ENCODE measurements at regions not wholly inside any gene's neighbourhood (a gene's known extent, or its start where the extent isn't known, plus 50 kb on each side); places are given as distances from the start of the nearest gene placed in this dataset.

- Histone ChIP-seq H2BK5ac (ENCODE audit: low read depth, low read length, poor library complexity) (no peak overlapping the region), H3K9me3 (ENCODE audit: insufficient read depth, low read depth, low read length) (no peaks in the 10 kb centered on the region), H3K14ac (ENCODE audit: low read length) (no peak overlapping the region), H4K8ac (ENCODE audit: low read depth, low read length) (no peak overlapping the region), H2BK12ac (ENCODE audit: low read length) (no peak overlapping the region), H3K4me1 (ENCODE audit: control insufficient read depth in 1 of 2, insufficient read depth in 2 of 2, low read length in 2 of 2) (peaks cover 0 to 3% of the 10 kb centered on the region in 2 experiments), H3K23ac (ENCODE audit: low read length) (no peak overlapping the region), H3K27me3 (ENCODE audit: insufficient read depth, low read length) (no peaks in the 10 kb centered on the region), H3K36me3 (ENCODE audit: control insufficient read depth in 1 of 2, insufficient read depth in 2 of 2, low read length in 2 of 2) (no peaks in the 10 kb centered on the region), H3K4me2 (ENCODE audit: low read length) (no peak overlapping the region), H3K4ac (ENCODE audit: low read depth, low read length) (no peak overlapping the region), H3K27ac (ENCODE audit: low read depth, low read length) (no peak overlapping the region), H3K4me3 (ENCODE audit: low read depth, low read length) (no peak overlapping the region), H3K9ac (ENCODE audit: low read length) (no peak overlapping the region), H4K12ac (ENCODE audit: low read depth, low read length) (no peak overlapping the region), H2AK5ac (ENCODE audit: low read length) (no peak overlapping the region), H2AFZ (ENCODE audit: insufficient read depth, low read length, poor library complexity) (no peak overlapping the region), H2BK120ac (ENCODE audit: insufficient read depth, low read length, poor library complexity) (no peak overlapping the region), H3K18ac (ENCODE audit: low read length) (no peak overlapping the region), H3K79me2 (ENCODE audit: control insufficient read depth, insufficient read depth, low read length, poor library complexity) (no peaks in the 10 kb centered on the region), H3K79me1 (ENCODE audit: low read length) (no peaks in the 10 kb centered on the region), H4K91ac (ENCODE audit: low read depth, low read length) (no peak overlapping the region)
- no peak for DNase-seq
- no CpG with 5 or more reads among the region's 1 CpG for WGBS (ENCODE audit: extremely low coverage, insufficient coverage, insufficient read length)
Measured at GRCh38 chr5:71974165-71974564, 133.1 kb upstream of the MAP1B start.

DNA sequence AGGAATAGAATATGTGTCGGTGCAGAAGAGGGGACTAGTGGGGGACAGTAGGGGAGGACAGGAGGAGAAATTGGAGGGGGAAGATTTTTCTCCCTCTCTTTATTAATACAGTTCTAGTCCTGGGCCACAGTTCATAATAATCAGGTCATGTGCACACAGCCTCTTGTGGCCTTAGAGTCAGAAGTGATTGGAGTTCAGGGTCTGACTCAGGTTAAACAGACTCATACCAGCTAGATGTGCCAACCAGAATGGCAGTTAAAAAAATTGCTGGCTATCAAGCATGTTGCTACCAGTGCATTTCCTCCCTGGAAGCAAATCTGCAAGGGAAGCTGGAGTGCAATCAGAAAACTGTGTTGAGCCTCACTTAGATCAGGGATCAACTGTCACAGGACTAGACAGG, 132.7 kb upstream of the MAP1B start:
- no peaks in the 10 kb centered on the region for H3K79me1 ChIP-seq (ENCODE audit: low read length)
- no peaks in the 10 kb centered on the region for H3K79me2 ChIP-seq (ENCODE audit: control insufficient read depth, insufficient read depth, low read length, poor library complexity)
- no peak overlapping the region for H2BK5ac ChIP-seq (ENCODE audit: low read depth, low read length, poor library complexity)
- no peaks in the 10 kb centered on the region for H3K9me3 ChIP-seq (ENCODE audit: insufficient read depth, low read depth, low read length)
- no peak overlapping the region for H2AFZ ChIP-seq (ENCODE audit: insufficient read depth, low read length, poor library complexity)
- H3K9ac ChIP-seq (ENCODE audit: low read length) = no peak overlapping the region
- DNase-seq = no peak
- H4K91ac ChIP-seq (ENCODE audit: low read depth, low read length) = no peak overlapping the region
- no CpG with 5 or more reads among the region's 1 CpG for WGBS (ENCODE audit: extremely low coverage, insufficient coverage, insufficient read length)
- H3K4me2 ChIP-seq (ENCODE audit: low read length) = no peak overlapping the region
- no peak overlapping the region for H3K18ac ChIP-seq (ENCODE audit: low read length)
- no peak overlapping the region for H3K23ac ChIP-seq (ENCODE audit: low read length)
- no peaks in the 10 kb centered on the region for H3K36me3 ChIP-seq (ENCODE audit: control insufficient read depth in 1 of 2, insufficient read depth in 2 of 2, low read length in 2 of 2)
- H2BK120ac ChIP-seq (ENCODE audit: insufficient read depth, low read length, poor library complexity) = no peak overlapping the region
- peaks cover 0 to 3% of the 10 kb centered on the region in 2 experiments for H3K4me1 ChIP-seq (ENCODE audit: control insufficient read depth in 1 of 2, insufficient read depth in 2 of 2, low read length in 2 of 2)
- no peak overlapping the region for H2AK5ac ChIP-seq (ENCODE audit: low read length)
- H3K14ac ChIP-seq (ENCODE audit: low read length) = no peak overlapping the region
- H3K27me3 ChIP-seq (ENCODE audit: insufficient read depth, low read length) = no peaks in the 10 kb centered on the region
- H2BK12ac ChIP-seq (ENCODE audit: low read length) = no peak overlapping the region
- H3K27ac ChIP-seq (ENCODE audit: low read depth, low read length) = no peak overlapping the region
- H3K4me3 ChIP-seq (ENCODE audit: low read depth, low read length) = no peak overlapping the region
- no peak overlapping the region for H3K4ac ChIP-seq (ENCODE audit: low read depth, low read length)
- no peak overlapping the region for H4K12ac ChIP-seq (ENCODE audit: low read depth, low read length)
- no peak overlapping the region for H4K8ac ChIP-seq (ENCODE audit: low read depth, low read length)

GRCh38 chr5:71976449-71976848, 130.8 kb upstream of the MAP1B start:
- no peak overlapping the region for H4K91ac ChIP-seq (ENCODE audit: low read depth, low read length)
- H3K36me3 ChIP-seq (ENCODE audit: control insufficient read depth in 1 of 2, insufficient read depth in 2 of 2, low read length in 2 of 2) = no peaks in the 10 kb centered on the region
- no peak overlapping the region for H2BK5ac ChIP-seq (ENCODE audit: low read depth, low read length, poor library complexity)
- H3K79me1 ChIP-seq (ENCODE audit: low read length) = no peaks in the 10 kb centered on the region
- H2AK5ac ChIP-seq (ENCODE audit: low read length) = no peak overlapping the region
- no peak overlapping the region for H3K9ac ChIP-seq (ENCODE audit: low read length)
- H3K27me3 ChIP-seq (ENCODE audit: insufficient read depth, low read length) = no peaks in the 10 kb centered on the region
- H3K9me3 ChIP-seq (ENCODE audit: insufficient read depth, low read depth, low read length) = no peaks in the 10 kb centered on the region
- H3K4me2 ChIP-seq (ENCODE audit: low read length) = no peak overlapping the region
- no peak overlapping the region for H2BK120ac ChIP-seq (ENCODE audit: insufficient read depth, low read length, poor library complexity)
- peaks cover 0 to 3% of the 10 kb centered on the region in 2 experiments for H3K4me1 ChIP-seq (ENCODE audit: control insufficient read depth in 1 of 2, insufficient read depth in 2 of 2, low read length in 2 of 2)
- H3K18ac ChIP-seq (ENCODE audit: low read length) = no peak overlapping the region
- H3K27ac ChIP-seq (ENCODE audit: low read depth, low read length) = no peak overlapping the region
- no peak overlapping the region for H3K14ac ChIP-seq (ENCODE audit: low read length)
- no peak overlapping the region for H4K12ac ChIP-seq (ENCODE audit: low read depth, low read length)
- no peak for DNase-seq
- H2AFZ ChIP-seq (ENCODE audit: insufficient read depth, low read length, poor library complexity) = no peak overlapping the region
- H3K23ac ChIP-seq (ENCODE audit: low read length) = no peak overlapping the region
- H3K4ac ChIP-seq (ENCODE audit: low read depth, low read length) = no peak overlapping the region
- H2BK12ac ChIP-seq (ENCODE audit: low read length) = no peak overlapping the region
- H3K4me3 ChIP-seq (ENCODE audit: low read depth, low read length) = no peak overlapping the region
- no peak overlapping the region for H4K8ac ChIP-seq (ENCODE audit: low read depth, low read length)
- no CpG with 5 or more reads among the region's 3 CpGs for WGBS (ENCODE audit: extremely low coverage, insufficient coverage, insufficient read length)
- H3K79me2 ChIP-seq (ENCODE audit: control insufficient read depth, insufficient read depth, low read length, poor library complexity) = no peaks in the 10 kb centered on the region

GRCh38 chr5:71977311-71977710, 130.0 kb upstream of the MAP1B start:
- H2AK5ac ChIP-seq (ENCODE audit: low read length) = no peak overlapping the region
- no peak overlapping the region for H2BK5ac ChIP-seq (ENCODE audit: low read depth, low read length, poor library complexity)
- no peaks in the 10 kb centered on the region for H3K27me3 ChIP-seq (ENCODE audit: insufficient read depth, low read length)
- H4K91ac ChIP-seq (ENCODE audit: low read depth, low read length) = no peak overlapping the region
- H3K23ac ChIP-seq (ENCODE audit: low read length) = no peak overlapping the region
- no peak overlapping the region for H4K8ac ChIP-seq (ENCODE audit: low read depth, low read length)
- H3K4ac ChIP-seq (ENCODE audit: low read depth, low read length) = no peak overlapping the region
- no peak overlapping the region for H3K4me2 ChIP-seq (ENCODE audit: low read length)
- H2AFZ ChIP-seq (ENCODE audit: insufficient read depth, low read length, poor library complexity) = no peak overlapping the region
- no peak for DNase-seq
- no peaks in the 10 kb centered on the region for H3K9me3 ChIP-seq (ENCODE audit: insufficient read depth, low read depth, low read length)
- no peak overlapping the region for H3K18ac ChIP-seq (ENCODE audit: low read length)
- no peak overlapping the region for H2BK120ac ChIP-seq (ENCODE audit: insufficient read depth, low read length, poor library complexity)
- peaks cover 0 to 3% of the 10 kb centered on the region in 2 experiments for H3K4me1 ChIP-seq (ENCODE audit: control insufficient read depth in 1 of 2, insufficient read depth in 2 of 2, low read length in 2 of 2)
- no peaks in the 10 kb centered on the region for H3K79me2 ChIP-seq (ENCODE audit: control insufficient read depth, insufficient read depth, low read length, poor library complexity)
- no peak overlapping the region for H3K27ac ChIP-seq (ENCODE audit: low read depth, low read length)
- H3K79me1 ChIP-seq (ENCODE audit: low read length) = no peaks in the 10 kb centered on the region
- H3K36me3 ChIP-seq (ENCODE audit: control insufficient read depth in 1 of 2, insufficient read depth in 2 of 2, low read length in 2 of 2) = no peaks in the 10 kb centered on the region
- no CpG with 5 or more reads among the region's 2 CpGs for WGBS (ENCODE audit: extremely low coverage, insufficient coverage, insufficient read length)
- no peak overlapping the region for H2BK12ac ChIP-seq (ENCODE audit: low read length)
- H4K12ac ChIP-seq (ENCODE audit: low read depth, low read length) = no peak overlapping the region
- H3K14ac ChIP-seq (ENCODE audit: low read length) = no peak overlapping the region
- H3K9ac ChIP-seq (ENCODE audit: low read length) = no peak overlapping the region
- H3K4me3 ChIP-seq (ENCODE audit: low read depth, low read length) = no peak overlapping the region

Data from trophoblast cell (in vitro differentiated cells and primary cell).